ENCODE measurements at regions not wholly inside any gene's neighbourhood (a gene's known extent, or its start where the extent isn't known, plus 50 kb on each side); places are given as distances from the start of the nearest gene placed in this dataset.

DNA sequence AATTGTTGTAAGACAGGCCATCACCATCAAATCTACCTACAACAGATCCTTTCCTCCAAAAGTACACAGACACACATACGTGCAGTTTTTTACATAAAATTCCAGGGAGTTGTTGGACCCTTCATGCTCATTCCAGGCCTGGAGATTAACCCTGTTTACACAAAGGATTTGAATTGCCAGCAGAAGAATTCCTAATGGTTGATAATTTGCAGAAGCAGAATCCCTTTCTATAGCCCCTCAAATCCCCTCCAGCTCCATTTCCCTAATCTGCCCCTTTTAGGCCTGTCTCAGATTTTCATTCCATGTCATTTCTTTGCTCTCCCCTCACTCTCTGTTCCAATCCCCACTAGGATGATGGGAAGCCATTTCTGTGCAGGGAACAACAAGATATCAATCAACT lies 102.9 kb upstream of the TOX3 start:
- no peak for DNase-seq (ENCODE audit: low spot score)

GRCh38 chr16:52647588-52647987 lies 100.6 kb upstream of the TOX3 start:
- DNase-seq (ENCODE audit: low spot score) = no peak

GRCh38 chr16:52643006-52643405 lies 96.1 kb upstream of the TOX3 start:
- DNase-seq (ENCODE audit: low spot score) = no peak

DNA sequence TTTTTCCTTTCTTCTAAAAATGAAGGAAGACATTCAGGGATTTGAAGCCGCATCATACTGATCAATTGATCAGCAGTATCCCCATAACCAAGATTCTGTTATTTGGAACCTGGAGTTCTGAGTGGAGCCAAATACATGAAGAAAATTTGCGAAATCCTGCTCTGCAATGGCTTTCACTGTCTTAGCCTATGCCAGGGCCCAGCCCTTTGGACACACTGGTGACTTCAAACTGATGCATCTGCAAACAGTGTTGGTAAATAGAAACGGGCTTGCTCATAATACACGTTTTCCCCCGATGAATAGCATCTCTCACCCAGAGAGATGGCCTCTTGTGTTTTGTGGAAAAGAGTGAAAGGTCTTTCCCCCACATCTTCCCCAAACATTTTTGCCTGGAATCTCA lies 87.6 kb upstream of the TOX3 start:
- DNase-seq (ENCODE audit: low spot score) = no peak

GRCh38 chr16:52634104-52634503 lies 87.2 kb upstream of the TOX3 start:
- no peak for DNase-seq (ENCODE audit: low spot score)

DNA sequence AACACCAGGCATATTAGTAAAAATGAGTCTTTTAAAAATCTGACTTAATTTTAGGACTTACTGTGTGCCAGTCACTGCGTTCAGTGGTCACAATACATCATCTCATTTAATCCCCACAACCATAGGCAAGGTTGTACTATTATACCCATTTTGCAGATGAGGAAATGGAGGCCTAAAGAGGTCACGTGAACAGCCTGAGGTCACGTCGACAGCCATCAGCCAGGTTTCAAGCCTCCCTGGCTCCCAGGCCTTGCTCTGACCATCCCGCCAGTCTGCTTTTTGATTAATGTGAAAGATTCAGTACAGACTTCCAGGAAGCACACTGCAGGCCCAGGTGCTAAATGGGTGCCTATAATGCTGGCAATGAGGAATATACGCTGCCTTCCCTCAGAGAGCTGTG lies 86.3 kb upstream of the TOX3 start:
- no peak for DNase-seq (ENCODE audit: low spot score)

DNA sequence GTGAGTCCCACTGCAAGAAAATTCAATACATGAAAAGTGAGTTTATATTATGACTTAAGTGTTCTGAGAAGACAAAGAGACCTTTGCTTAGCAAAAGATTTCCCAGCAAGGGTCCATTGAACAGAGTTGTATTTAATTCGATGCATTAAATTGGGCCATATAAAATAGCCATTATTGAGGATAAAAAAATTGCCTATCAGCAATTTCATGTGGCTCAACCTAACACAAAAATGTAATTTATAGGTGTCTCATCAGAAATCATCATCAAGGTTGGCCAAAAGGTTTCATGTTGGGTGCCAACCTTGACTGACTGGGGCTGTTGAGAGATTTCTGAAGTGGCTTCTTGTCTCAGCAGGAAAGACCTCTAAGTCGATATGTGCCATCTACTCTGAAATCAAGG lies 84.8 kb upstream of the TOX3 start:
- DNase-seq (ENCODE audit: low spot score) = no peak

DNA sequence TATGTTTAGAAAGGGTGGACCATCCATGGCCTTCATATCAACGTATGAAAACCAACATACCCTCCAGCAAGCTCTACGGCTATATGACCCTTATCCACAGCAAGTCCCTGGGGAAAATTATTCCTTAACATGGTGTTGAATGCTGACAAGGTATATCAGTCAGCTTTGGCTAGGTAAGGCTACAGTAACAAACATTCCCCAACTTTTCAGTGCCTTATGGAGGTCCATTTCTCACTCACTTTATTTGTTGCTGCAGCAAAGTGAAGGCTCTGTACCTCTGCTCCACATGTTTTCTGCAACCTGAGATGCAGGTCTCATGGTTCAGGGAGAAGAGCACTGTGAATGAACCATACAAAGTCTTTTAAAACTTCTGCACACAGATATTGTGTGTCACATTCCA lies 83.8 kb upstream of the TOX3 start:
- no peak for DNase-seq (ENCODE audit: low spot score)

GRCh38 chr16:52629296-52629695 lies 82.4 kb upstream of the TOX3 start:
- no peak for DNase-seq (ENCODE audit: low spot score)

DNA sequence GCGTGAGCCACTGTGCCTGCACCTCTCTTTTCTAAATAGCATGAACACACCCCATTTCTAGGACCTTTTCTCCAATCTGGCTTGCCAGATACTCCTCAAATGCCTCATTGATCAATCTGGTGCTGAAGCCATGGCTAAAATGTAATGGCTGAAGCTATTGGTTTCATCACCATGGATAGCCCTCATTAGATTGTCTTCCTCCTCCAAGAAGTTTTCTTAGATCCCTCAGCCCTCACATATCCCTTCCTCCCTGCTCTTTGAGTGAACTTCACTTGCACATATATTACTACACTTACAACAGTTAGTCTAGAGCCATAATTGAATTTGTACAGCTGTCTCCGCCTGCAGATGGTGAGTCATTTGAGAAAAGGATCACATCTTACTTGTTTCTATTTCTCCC lies 77.9 kb upstream of the TOX3 start:
- DNase-seq (ENCODE audit: low spot score) = no peak

DNA sequence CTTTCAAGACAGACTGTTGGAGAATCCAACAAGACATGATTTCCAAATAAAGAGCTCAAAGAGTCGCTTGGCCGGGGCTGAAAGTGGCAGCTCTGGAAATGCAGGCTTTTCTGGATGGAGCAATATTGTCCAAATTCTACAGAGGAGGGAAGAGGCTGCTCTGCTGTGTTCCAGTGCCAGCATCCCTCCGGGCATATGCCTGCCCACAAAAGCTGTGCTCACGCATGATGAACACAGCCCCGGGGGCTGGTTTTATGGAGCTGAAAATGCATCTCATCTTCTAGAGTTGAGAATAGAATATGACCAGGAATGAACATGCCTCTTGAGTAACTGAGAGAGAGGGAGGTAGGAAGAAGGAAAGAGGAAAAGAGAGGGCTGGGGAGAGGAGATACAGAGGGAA lies 74.7 kb upstream of the TOX3 start:
- no peak for DNase-seq (ENCODE audit: low spot score)

DNA sequence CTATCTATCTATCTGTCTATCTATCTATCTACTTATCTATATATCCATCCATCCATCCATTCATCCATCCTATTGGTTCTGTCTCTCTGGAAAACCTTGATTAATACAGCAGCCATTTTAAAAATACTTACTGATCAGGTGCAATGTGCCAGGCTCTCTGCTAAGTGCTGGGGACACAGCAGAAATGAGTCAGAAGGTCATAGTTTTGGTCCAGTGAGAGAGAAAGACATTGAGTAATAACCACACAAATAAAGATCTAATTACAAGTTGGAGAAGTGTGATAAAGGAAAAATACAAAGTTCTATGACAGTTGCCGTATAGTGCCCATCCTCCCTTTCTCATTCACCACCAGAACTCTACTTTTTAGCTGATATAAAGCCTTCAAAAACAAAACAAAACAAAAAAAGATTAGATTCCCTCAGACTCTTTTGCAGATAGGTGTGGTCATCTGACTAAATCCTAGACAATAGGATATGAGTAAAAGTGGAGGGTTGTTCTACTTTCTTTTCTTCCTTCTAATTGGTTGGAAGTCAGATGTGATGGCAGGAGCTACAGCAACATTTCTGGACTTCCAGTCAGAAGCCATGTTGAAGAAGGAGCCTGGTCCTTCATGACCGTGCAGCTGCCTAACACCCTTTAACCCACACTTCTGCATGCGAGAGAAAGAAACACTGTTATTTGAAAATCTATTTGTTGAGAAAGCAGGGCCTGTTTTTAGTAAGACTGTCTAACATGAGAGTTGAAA lies 72.0 kb upstream of the TOX3 start:
- no peak for DNase-seq (ENCODE audit: low spot score)

- DNase-seq (ENCODE audit: low spot score) = no peak
These were observed 70.6 kb upstream of the TOX3 start for GRCh38 chr16:52617591-52617990.

GRCh38 chr16:52613508-52613907 lies 66.6 kb upstream of the TOX3 start:
- DNase-seq (ENCODE audit: low spot score) = no peak

DNA sequence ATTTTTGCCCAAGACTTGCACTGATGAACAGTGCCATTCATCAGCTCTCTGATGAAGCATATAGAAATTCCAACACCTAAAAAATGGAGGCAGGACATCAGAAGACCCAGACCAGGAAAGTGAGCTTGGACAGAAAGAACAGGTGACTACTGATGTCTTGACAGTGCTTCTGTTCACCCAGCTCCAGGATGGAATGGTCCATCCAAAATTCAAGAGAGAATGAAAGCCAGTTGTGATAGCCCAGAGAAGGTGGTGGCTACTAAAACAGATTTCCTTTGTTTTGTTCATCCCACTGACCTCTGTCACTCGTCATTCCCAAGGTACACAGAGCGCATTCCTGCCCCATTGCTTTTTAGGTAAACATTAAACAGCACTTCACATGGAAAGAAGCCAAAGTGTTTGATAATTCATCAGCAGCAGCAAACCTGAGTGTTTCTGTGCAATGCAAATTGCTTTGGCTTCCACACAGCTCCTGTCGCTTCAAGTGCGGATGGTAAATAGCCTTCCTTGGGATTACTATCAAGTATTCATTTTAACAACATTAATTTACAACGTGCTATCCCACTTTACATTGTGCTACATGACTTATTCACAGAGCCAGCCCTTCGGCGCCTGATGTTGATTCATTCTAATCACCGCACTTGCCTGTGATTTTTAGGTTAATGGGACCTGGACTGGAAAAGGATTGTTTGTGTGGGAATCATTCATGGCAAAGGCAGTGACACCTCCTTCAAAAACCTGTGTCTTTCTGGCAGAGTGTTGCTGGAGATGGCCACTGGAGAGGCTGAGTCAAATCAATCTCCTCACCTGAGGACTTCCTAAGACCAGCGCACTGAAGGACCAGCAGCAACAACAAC lies 65.1 kb upstream of the TOX3 start:
- no peak for DNase-seq (ENCODE audit: low spot score)

DNA sequence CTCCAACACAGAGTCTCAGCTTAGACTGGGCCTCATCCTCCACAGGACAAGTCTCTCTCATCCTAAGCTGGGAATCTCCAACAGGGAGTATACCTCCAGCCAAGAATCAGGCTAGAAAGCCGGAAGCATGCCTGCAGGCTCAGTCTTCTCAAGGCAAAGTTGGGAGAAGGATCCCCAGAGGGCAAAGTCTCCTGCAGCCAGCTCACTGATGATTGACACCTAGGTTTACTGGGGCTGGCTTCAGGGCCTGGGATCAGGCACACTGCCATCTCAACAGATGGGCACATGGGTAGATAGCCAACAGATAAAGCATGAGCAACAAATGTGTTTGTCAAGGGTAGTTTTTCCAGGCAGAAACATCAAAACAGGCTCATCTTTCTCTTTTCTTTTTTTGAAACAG lies 56.1 kb upstream of the TOX3 start:
- DNase-seq (ENCODE audit: low spot score) = no peak

DNA sequence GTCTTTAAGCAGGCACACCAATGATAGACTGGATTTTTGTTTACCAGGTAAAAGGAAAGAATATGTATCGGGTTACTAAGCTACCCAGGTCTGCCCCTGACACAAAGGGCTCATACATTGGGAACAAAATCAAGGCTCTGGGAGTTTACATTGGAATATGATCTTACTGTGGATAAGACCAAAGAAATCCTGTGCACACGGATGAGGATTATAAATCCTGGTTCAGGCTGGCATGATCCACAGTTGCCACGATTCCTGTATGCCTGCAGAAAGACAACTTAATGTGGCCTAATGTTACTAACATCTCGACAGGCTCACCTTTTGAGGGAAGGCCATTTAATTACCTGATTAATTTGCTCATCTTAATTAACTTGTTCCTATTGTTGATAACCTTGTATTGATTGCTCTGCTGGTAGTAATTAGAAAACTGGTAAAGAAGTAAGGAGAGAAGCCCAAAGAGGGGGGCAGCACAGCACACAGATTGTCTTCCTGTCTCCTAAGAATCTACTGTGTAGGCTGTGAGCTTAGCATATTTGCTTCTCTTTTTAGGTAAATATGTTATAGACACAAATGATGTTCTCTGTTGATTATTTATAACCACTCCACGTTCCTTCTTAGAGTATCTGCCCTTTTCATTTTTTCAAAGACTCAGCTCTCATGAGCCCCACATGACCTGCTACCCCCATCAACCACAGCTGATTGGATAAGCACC lies 51.0 kb upstream of the TOX3 start:
- no peak for DNase-seq (ENCODE audit: low spot score)

GRCh38 chr16:52597073-52597771 lies 50.3 kb upstream of the TOX3 start:
- no peak for DNase-seq (ENCODE audit: low spot score)
